T-helper 2 cell treated with Interferon-gamma antibody and Interleukin-4, amounts not matched to agents 5 μg/mL and 100 μg/mL, for 36 hours (primary cell): ENCODE measurements at regions not wholly inside any gene's neighbourhood (a gene's known extent, or its start where the extent isn't known, plus 50 kb on each side); places are given as distances from the start of the nearest gene placed in this dataset.
"Not testable (repeated sequence)": the region's sequence is repeated elsewhere in the genome, so short reads cannot be mapped to it uniquely, and the experiment has no call there.

Source experiments
- DNase-seq: peaks from one replicate; pipeline ENCODE4 v3.0.0; 2021; ENCODE audit warnings: low spot score
- H3K27ac Mint-ChIP-seq: one replicate; pipeline ENCODE4 v1.8.0; 2021; ENCODE audit warnings: mild to moderate bottlenecking, mixed read lengths
- H3K27me3 Mint-ChIP-seq: one replicate; pipeline ENCODE4 v1.8.0; 2021; ENCODE audit warnings: low read depth, mixed read lengths
- H3K36me3 Mint-ChIP-seq: one replicate; pipeline ENCODE4 v1.8.0; 2021; ENCODE audit warnings: low read depth, mixed read lengths
- H3K4me1 Mint-ChIP-seq: one replicate; pipeline ENCODE4 v1.8.0; 2021; ENCODE audit warnings: low read depth, mixed read lengths
- H3K4me3 Mint-ChIP-seq: one replicate; pipeline ENCODE4 v1.8.0; 2022; ENCODE audit warnings: mild to moderate bottlenecking, moderate library complexity, mixed read lengths
- H3K9me3 Mint-ChIP-seq: one replicate; pipeline ENCODE4 v1.8.0; 2021; ENCODE audit warnings: mixed read lengths

- no peak for DNase-seq
- Mint-ChIP-seq H3K4me1 (peaks cover 7% of the 10 kb centered on the region), H3K4me3 (no peak overlapping the region), H3K9me3 (no peaks in the 10 kb centered on the region), H3K27ac (no peak overlapping the region), H3K36me3 (no peaks in the 10 kb centered on the region), H3K27me3 (no peaks in the 10 kb centered on the region)
Observed at GRCh38 chr6:154931711-154932424, 63.2 kb upstream of the TIAM2 start.

GRCh38 chr6:154932515-154933027 lies 62.5 kb upstream of the TIAM2 start:
- no peak overlapping the region for H3K27ac Mint-ChIP-seq
- H3K36me3 Mint-ChIP-seq: no peaks in the 10 kb centered on the region
- peaks cover 7% of the 10 kb centered on the region for H3K4me1 Mint-ChIP-seq
- DNase-seq: no peak
- H3K27me3 Mint-ChIP-seq: no peaks in the 10 kb centered on the region
- no peak overlapping the region for H3K4me3 Mint-ChIP-seq
- H3K9me3 Mint-ChIP-seq: no peaks in the 10 kb centered on the region

- Mint-ChIP-seq H3K9me3 (no peaks in the 10 kb centered on the region), H3K27me3 (no peaks in the 10 kb centered on the region), H3K4me3 (no peak overlapping the region), H3K36me3 (no peaks in the 10 kb centered on the region), H3K27ac (no peak overlapping the region), H3K4me1 (peaks cover 7% of the 10 kb centered on the region)
- no peak for DNase-seq
Observed at GRCh38 chr6:154933181-154933827, 61.8 kb upstream of the TIAM2 start.

- Mint-ChIP-seq H3K4me1 (peaks cover 3% of the 10 kb centered on the region), H3K9me3 (no peaks in the 10 kb centered on the region), H3K4me3 (no peak overlapping the region), H3K27me3 (no peaks in the 10 kb centered on the region), H3K27ac (no peak overlapping the region), H3K36me3 (no peaks in the 10 kb centered on the region)
- DNase-seq: no peak
Observed at GRCh38 chr6:154937306-154938220, 57.6 kb upstream of the TIAM2 start.

- no peak overlapping the region for H3K4me3 Mint-ChIP-seq
- H3K4me1 Mint-ChIP-seq: no peaks in the 10 kb centered on the region
- H3K36me3 Mint-ChIP-seq: no peaks in the 10 kb centered on the region
- H3K27ac Mint-ChIP-seq: no peak overlapping the region
- DNase-seq: no peak
- H3K27me3 Mint-ChIP-seq: no peaks in the 10 kb centered on the region
- no peaks in the 10 kb centered on the region for H3K9me3 Mint-ChIP-seq
Observed at GRCh38 chr6:154938221-154938580, 56.9 kb upstream of the TIAM2 start.

GRCh38 chr6:154938727-154939285 lies 56.3 kb upstream of the TIAM2 start:
- H3K9me3 Mint-ChIP-seq, H3K4me3 Mint-ChIP-seq, H3K4me1 Mint-ChIP-seq, H3K27me3 Mint-ChIP-seq, H3K27ac Mint-ChIP-seq, DNase-seq, H3K36me3 Mint-ChIP-seq: not testable (repeated sequence)

- Mint-ChIP-seq H3K4me3 (no peak overlapping the region), H3K4me1 (no peaks in the 10 kb centered on the region), H3K27me3 (no peaks in the 10 kb centered on the region), H3K9me3 (no peaks in the 10 kb centered on the region), H3K27ac (no peak overlapping the region), H3K36me3 (peaks cover 1% of the 10 kb centered on the region)
- no peak for DNase-seq
Observed at GRCh38 chr6:154942770-154943169, 52.3 kb upstream of the TIAM2 start.

- no peaks in the 10 kb centered on the region for H3K27me3 Mint-ChIP-seq
- H3K4me3 Mint-ChIP-seq: no peak overlapping the region
- peaks cover 4% of the 10 kb centered on the region for H3K9me3 Mint-ChIP-seq
- H3K27ac Mint-ChIP-seq: no peak overlapping the region
- peaks cover 6% of the 10 kb centered on the region for H3K36me3 Mint-ChIP-seq
- no peak for DNase-seq
- no peaks in the 10 kb centered on the region for H3K4me1 Mint-ChIP-seq
Observed at GRCh38 chr6:154945271-154945890, 49.7 kb upstream of the TIAM2 start.
